CD4-positive, alpha-beta T cell treated with Interleukin-17A for 4 hours (primary cell): ENCODE measurements at regions not wholly inside any gene's neighbourhood (a gene's known extent, or its start where the extent isn't known, plus 50 kb on each side); places are given as distances from the start of the nearest gene placed in this dataset.
"Not testable (repeated sequence)": the region's sequence is repeated elsewhere in the genome, so short reads cannot be mapped to it uniquely, and the experiment has no call there.

Source experiments
- DNase-seq: peaks from one replicate; pipeline ENCODE4 v3.0.0-alpha.2; 2020; ENCODE audit warnings: mixed read lengths

DNA sequence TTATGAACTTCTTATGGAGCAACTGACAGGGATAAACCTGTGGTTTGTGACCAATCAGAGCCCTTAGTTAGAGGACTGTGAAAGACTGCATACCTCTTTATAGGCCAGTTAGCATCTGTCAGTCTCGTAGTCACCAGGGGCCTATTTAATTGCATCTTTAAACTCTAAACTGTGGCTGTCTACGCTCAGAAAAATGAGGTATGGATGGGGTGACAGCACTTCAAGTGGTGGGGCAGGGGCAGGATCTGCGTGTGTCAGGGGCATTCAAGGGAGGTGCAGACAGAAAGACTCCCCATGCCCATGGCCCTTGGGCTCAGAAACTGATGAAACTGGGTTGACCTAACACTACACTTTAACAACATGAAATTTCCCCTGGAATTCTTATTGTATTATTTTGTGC is 132.6 kb upstream of the TBCA start:
- no peak for DNase-seq

DNA sequence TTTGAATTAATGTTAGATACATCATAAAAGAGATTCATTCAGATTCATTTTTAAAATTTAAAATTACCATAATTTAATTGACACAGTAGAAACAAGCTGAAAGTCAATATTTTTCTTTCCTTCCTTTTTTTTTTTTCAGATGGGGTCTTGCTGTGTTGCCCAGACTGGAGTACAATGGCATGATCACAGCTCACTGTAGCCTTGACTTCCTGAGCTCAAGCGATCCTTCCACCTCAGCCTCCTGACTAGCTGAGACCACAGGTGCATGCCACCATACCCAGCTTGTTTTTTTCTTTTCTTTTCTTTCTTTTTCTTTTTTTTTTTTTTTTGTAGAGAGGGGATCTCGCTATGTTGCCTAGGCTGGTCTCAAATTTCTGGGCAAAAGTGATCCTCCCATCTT is 131.6 kb upstream of the TBCA start:
- no peak for DNase-seq

DNA sequence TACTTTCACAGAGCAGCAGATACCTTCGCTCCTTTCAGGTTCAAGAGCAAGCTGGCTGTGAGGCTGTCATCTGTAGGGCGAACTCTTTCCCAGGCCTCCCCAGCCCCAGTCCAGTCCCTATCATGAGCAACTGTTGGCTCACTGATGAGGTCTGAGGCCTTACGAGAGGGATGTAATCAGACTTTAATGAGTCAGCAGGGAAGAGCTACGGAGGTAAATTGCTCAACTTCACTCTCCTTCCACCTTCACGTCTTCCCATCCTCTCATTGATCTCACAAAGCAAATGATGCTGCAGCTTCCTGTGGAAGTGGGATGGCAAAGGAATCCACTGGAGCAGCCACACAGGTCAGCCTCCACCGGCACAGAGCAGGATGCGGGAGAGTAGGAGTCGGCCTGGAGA is 130.7 kb upstream of the TBCA start:
- DNase-seq, result no peak

DNA sequence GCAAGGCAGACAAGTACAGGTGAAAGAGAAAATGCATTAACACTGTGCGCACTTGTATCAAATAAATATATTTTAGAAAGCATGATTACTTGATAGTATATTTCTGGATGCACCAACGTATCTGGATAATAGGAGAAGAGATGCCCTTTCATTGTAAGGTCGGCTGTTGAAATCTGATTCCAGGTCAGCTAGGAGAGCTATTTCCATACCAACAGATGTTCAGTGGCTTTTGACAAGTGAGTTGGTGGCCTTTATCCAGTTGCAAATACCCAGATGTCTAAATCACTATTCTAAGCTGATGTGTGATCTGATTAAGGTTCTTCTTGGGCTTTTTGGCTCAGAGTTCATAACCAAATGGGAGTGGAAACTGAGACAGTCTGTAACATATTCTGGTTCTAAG is 128.2 kb upstream of the TBCA start:
- DNase-seq, result no peak

DNA sequence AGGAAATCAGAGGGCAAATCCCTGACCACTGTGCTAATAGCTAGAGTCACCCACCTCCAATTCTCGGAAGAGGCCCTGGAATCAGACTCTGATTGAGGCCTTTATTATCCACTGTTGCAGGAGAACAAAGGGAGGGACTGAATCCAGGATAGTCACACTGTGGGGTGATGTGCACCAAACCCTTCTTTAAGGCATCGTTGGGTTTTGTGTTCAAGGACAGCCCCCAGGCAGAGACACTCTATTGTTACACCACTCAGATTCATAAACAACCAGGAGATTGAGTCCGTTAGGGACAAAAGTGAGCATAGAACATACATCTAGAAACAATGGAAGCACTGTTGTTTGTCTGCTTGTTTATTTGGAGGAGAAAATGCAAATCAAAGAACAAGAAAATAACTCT is 124.6 kb upstream of the TBCA start:
- no peak for DNase-seq

DNA sequence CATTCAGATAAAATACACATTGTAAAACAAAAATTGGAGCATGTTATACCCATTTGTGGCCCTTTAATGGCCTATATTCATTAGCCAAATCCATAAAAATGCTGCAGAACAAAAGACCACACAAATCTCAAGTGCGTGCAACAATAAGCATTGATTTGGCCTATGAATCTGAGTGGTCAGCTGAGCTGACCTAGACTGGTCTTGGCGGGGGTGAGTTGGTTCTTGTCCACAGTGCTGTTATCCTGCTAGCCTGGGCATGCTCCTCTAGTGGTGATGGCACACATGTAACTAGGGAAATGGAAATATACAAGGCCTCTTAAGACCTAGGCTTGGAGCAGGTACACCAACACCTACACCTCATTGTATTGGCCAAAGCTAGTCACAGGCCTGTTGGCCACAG is 122.2 kb upstream of the TBCA start:
- DNase-seq, result no peak

DNA sequence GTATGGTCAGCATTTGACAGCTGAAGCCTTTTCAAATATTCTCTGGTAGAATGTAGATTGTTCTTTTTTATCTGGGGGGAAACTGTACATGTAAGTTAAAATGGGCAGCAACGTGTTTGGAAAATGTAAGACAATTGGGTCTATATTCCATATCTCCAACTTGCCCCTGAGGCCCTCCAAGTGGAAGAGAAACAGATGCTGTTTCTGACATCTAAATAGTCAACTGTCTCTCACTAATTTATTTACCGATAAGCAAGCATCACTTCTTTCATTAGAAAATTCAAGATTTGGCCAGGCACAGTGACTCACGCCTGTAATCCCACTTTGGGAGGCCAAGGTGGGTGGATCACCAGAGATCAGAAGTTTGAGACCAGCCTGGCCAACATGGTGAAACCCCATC is 120.2 kb upstream of the TBCA start:
- DNase-seq, result no peak

DNA sequence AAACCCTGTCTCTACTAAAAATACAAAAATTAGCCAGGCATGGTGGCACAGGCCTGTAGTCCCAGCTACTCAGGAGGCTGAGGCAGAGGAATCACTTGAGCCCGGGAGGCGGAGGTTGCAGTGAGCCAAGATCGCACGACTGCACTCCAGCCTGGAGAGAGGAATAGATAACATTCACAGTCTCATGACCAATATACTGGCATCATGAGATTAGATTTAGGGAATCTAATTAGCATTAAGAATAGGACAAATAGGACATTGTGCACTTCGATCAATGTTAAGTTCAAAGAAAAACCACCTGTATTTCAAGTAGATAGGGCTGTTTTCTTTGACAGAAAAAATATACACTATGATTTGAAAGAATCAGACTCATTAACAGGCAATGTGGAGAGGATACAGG is 118.0 kb upstream of the TBCA start:
- not testable (repeated sequence) for DNase-seq

DNA sequence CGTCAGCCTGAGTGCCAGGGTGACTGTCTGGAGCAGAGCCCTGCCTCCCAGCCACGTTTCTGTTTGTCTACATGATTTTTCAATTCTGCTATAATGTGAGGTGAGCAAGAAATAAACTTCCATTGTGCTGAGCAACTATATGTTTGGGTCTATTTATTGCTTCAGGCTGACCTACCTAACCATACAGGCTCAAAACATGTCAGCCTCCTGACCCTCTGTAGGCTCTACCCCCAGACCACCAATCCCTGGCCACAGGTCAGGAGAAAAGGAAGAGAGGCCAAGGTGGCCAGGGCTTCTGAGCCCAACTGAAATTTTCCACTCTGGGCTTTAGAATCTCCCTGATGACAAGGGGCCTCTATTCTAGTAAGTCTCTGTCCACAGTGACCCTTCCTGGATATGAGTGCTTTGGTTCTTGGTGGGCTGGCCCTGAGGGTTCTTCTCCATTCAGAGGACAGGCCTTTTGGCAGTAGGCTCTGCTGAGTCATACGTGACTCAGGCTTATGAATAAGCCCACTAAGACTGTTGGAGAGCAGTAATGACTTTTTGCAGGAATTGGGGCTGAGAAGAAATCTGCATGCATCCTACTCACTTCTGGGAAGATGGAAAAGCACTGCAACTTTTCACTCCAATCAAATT is 117.2 kb upstream of the TBCA start:
- DNase-seq, result no peak

DNA sequence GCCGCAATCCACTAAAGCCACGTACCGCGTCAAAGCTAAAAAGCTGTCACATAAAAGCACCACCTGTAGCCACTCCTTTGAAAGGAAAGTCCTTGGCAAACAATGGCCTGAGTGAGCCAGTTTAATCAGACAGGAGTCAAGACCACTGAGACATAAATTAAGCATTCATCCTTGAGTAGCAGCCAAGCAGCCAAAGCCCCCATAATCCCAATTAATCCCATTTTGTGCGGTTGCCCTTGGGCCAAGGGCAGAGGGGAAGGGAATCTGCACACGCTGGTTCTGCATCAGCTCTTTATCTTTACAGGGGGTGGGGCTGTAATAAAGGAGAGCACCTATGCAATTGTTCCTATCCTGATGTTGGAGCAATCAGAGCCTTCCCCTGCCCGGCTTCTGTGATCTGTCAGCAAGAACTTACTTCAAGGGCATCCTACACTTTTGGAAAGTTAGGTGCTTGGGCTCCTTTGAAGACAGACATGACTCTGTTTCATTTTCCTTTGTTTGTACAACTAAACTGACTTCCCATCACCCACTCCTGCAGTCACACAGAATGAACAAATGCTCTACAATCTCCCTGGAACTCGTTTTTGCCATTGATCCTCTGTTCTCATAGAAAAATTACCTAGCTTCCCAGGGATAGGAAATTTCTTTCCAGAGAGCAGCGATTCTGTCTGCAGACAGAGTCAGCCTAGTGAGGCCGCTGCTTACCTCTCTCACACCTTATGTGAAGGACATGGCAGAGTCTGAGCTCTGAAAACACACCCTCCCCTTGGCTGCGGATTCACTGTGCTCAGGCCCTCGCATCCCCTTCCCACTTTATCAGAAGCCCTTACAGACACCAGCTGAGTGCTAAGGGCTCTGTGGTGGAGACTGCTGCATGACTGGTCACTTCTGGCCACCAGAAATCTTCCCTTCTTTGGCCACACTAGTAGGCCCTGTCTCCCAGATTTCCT is 116.2 kb upstream of the TBCA start:
- no peak for DNase-seq

DNA sequence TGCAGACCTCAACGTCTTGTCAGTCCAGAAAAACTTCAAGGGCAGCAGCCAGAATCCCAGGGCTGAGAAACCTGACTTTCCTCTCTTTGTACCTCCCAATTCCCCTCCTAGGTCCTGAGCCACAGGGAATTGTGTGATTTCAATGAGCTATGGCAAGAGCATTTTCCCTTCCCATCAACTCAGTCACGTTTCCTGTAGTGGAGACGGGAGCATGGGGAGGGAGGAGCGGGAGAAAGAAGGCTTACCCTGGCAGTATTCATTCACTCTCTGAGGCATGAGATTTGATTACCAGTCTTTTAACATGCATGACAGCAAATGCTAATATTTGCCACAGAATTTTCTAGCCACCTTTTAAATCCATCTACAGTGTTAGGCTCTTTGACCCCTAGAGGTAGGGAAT is 109.4 kb upstream of the TBCA start:
- DNase-seq, result no peak

DNA sequence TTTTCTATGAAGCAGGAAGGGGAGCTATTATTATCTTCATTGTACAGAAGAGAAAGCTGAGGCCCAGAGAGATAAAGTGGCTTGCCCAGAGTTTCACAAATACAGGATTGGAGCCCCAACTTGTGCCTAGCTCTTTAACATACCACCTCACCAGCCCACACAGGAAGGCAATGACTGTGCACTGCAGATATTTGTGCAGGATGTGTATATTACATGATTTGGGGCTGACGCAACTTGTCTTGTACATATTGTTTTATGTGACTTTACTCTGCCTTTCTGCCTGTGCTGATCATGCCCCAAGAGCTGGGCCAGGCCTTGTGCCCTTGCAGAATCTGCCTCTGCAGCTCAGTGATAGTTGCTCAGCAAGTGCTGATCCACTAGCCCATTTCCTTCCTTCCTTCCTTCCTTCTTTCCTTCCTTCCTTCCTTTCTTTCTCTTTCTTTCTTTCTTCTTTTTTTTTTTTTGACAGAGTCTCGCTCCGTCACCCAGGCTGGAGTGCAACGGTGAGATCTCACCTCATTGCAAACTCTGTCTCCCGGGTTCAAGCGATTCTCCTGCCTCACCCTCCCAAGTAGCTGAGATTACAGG is 106.6 kb upstream of the TBCA start:
- no peak for DNase-seq

DNA sequence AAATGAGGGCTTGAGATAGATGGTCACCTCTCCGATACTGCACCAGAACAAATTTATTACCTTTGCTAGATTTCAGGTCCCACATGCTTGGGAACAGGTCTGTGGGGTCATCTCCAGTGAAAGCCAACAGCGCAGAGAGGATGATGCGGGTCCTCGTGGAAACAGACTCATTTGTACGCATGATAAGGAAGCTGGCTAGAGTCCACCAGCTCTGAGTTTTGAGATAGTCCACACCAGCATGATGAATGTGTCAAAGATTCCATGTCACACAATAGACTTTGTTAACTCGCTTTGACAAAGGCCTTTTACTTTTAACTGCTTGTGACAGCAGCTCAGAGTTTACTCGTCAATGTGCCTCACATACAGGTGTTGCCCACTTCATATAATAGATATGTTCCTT is 105.4 kb upstream of the TBCA start:
- no peak for DNase-seq

DNA sequence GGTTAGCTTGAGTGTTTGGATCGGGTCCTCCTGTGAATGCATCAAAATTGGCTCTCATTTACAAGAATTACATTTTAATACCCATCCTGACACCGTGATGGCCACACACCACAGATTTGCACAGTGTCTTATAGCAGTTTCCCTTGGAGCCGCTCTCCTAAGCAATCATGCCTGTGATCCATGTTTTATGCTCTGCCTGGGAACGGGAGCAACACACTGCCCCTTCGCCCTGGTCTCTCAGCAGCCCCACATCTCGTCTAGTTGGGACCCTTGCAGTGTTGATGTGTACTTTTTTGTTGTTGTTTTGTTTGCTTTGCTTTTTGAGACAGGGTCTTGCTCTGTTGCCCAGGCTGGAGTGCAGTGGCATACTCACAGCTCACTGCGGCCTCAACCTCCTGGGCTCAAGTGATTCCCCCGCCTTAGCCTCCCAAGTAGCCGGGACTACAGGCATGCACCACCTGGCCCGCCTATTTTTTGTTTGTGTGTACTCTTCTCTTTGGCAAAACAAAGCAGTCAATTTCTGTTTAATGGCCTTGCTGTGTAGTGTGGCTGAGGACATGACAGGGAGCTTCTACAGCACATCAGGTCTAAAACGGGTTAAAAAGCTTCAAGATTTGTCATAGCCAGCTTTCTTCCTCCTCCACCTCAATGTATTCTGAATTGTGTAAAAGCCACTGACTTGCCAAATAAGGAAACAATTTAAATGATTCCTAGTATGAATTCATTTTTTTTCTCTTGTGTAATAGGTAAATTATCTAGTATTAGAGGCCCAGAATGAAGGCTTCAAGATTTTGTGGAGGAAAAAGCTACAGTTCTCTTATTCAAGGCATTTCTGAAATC is 101.6 kb upstream of the TBCA start:
- DNase-seq, result no peak

DNA sequence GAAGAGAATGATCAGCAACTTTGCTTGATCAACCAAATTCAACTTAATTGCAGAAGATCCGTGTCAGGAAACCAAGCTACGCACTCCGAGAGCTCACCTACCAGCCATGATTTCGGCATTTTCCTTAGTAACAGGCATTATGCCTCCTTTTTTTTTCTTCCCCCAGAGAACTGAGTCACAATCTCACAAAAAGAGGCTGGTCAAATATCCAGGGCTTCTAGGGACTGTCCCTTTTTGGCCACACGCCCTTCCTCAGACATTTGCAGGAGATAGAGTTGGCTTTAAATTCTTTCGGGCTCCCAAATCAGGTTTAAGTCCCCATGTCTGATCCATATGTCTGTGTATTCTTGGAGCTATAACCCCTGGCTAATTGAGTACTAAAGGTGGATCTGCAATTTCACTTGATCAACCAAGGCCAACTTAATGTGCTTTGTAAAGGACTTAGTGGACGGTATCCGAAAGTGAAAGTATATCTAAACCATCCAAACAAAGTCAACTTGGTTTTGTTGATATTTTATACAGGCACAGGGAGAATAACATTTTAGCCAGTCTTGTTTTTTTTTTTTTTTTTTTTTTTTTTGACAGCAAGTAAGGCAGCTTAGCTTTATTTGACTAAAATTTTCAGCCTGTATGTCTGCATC is 100.8 kb upstream of the TBCA start:
- DNase-seq, result no peak

DNA sequence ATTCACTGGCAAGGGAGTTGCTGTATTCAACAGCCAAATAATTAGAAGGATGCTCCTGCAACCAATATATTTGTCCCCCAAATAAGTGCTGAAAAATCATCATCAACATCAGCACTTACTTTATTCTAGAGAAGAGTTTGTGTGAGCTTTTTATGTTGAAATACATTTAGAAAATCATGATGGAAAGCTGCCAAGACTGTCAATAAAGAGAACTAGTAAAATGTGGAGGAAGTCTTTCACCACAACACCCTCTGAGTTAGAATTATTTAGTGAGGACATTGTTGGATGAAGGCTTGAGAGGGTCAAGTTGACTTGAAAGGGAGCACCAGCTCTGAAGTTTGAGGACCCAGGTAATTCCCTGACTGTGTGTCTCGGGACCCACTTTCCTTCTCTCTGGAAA is 100.2 kb upstream of the TBCA start:
- DNase-seq, result no peak

DNA sequence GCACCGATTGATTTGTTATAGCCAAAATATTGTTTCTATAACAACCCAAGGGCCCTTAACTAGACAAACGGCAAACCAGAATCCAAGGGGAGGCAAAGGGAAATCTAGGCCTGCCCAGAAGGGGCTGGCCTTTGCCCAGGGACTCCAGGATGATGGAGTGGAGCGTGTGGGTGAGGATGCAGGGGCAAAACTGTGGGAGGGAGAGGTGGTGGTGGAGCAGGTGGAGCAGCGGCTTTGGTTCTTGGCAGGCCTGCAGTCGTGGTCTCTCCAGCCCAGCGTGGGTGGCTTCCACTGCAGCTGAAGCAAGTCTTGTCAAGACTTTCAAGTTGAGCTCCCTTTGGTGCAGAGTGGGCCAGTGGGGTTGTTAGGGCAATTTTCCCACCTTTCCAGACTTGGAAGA is 98.6 kb upstream of the TBCA start:
- no peak for DNase-seq

DNA sequence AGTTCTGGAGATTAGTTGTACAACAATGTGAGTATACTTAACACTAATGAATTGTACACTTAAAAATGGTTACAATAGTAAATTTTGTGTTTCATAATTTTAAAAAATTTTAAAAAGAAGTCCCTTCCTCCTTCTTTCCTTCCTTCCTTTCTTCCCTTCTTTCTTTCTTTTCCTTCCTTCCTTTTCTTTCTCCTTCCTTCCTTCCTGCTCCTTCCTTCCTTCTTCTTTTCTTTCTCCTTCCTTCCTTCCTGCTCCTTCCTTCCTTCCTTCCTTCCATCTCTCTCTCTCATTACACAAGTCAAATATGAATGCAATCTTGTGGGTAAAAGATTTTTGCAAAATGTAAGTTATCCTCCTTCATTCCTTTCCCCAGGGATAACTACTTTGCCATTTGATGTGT is 97.1 kb upstream of the TBCA start:
- DNase-seq, result no peak

DNA sequence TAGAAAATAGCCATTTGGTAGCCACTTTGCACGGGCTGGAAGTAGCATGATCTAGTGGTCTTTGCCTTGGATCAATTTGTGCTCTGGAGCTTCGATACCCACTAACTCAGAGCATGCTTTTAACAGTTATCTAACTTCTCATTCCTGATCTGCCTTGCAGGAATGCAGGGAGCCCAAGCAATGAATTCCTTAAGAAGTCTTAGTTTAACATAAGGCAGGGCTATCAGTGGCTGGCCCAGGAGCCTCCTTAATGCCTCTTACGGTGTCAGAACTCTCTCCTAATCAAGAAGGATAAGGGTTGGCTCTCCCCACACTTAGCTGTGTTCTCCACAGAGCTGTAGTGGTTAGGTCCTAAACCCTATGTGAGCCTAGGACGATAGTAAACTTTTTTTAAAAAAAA is 95.8 kb upstream of the TBCA start:
- no peak for DNase-seq

DNA sequence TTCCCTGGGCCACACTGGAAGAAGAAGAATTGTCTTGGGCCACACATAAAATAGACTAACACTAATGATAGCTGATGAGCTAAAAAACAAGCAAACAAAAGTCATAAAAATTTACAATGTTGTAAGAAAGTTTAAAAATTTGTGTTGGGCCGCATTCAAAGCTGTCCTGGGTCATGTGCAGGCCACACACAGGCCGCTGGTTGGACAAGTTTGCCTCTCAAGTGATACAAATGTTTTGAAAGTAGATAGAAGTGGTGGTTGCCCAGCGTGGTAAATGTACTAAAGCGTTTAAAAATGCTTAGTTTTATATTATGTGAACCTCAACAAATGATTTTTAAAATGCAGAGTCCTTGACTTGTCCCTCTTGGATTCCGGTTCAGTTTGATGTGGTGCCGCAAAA is 94.9 kb upstream of the TBCA start:
- no peak for DNase-seq

DNA sequence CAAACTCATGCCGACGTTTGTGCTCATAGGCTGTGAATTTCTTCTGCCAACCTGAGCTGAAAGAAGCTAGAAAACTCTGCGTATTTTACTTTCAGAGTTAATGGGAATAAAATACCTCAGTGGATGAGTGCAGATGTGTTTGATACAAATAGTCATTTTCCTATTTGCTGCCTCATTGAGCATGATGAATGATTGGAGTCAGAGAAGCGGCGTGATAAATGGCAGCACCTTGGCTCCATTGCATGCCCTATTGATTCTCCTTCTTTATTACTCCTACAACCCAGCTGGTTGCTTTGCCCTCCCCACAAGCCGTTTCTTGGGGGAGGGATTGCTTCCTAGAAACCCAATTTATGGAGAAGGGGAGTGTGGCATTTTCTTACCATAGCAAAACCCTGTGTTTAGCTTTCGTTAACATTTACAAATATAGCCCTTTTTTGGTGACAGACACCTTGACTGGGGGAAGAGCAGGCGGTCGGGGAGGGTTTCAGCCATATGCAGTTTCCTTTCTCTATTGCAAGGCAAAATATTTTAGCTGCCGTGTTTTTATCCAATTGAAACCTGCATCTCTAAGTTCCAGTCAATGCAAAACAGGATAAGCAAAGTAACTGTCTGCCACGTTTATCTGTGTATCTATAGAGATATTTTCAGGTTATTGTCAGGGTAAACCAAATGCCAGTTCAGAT is 93.1 kb upstream of the TBCA start:
- no peak for DNase-seq

DNA sequence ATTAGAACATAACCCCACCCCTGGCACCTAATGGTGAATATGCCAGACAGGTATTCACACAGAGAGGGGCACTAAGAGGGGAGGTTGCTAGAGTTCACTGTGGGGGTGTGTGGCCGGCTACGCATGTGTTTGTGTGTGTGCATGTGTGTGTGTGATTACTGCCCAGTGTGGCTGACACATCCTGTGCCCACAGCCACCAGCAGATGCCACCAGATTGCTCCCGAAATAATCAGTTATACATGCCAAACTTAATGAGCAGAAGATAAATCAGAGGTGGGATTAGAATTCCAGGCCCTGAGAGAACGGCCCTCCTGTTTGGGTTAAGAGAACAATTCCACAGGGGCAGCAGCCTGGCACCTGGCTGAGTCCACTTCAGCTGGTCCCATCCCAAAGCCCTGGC is 91.8 kb upstream of the TBCA start:
- no peak for DNase-seq
